Endothelial cell of umbilical vein (primary cell): ENCODE measurements at regions not wholly inside any gene's neighbourhood (a gene's known extent, or its start where the extent isn't known, plus 50 kb on each side); places are given as distances from the start of the nearest gene placed in this dataset.

Source experiments
- CTCF ChIP-seq, 2 donors: IDR thresholded peaks; 1 replicate in 1 of 2; 2 replicates in 1 of 2; pipeline ENCODE4 v1.5.1; 2011; ENCODE audit warnings: low read length in 2 of 2, mild to moderate bottlenecking in 2 of 2, moderate library complexity in 2 of 2, control low read depth in 1 of 2, inconsistent platforms in 1 of 2, low read depth in 1 of 2; ENCODE audit not compliant: insufficient read depth in 1 of 2; ENCODE audit errors: extremely low read depth in 1 of 2
- EZH2 ChIP-seq: IDR thresholded peaks from 2 replicates; pipeline ENCODE4 v1.6.1; 2012; ENCODE audit warnings: borderline replicate concordance, low read depth, mild to moderate bottlenecking, moderate library complexity, low read length, inconsistent platforms; ENCODE audit not compliant: severe bottlenecking
- MYC ChIP-seq: IDR thresholded peaks from one replicate; pipeline ENCODE4 v1.6.1; 2011; ENCODE audit warnings: mild to moderate bottlenecking, low read depth, low read length
- POLR2A ChIP-seq: IDR thresholded peaks from 2 replicates; pipeline ENCODE4 v1.6.1; 2012; ENCODE audit warnings: low read depth, mild to moderate bottlenecking, control low read depth, low read length
- POLR2AphosphoS5 ChIP-seq: IDR thresholded peaks from 2 replicates; pipeline ENCODE4 v1.6.1; 2012; ENCODE audit warnings: low read depth, mild to moderate bottlenecking, control low read depth, low read length, moderate library complexity; ENCODE audit not compliant: insufficient read depth

- no peak for TF ChIP-seq POLR2AphosphoS5
- TF ChIP-seq CTCF (IDR thresholded peaks at IDR 0.05; ENCODE audit: extremely low read depth in 1 of 2, insufficient read depth in 1 of 2, low read depth in 1 of 2, low read length in 2 of 2) = no peak
- no peak for TF ChIP-seq POLR2A
- TF ChIP-seq EZH2 = no peak
- no peak for TF ChIP-seq MYC
Measured at GRCh38 chr7:17687361-17687760, 252.9 kb downstream of the SNX13 start.
